ENCODE measurements at regions not wholly inside any gene's neighbourhood (a gene's known extent, or its start where the extent isn't known, plus 50 kb on each side); places are given as distances from the start of the nearest gene placed in this dataset.

DNA sequence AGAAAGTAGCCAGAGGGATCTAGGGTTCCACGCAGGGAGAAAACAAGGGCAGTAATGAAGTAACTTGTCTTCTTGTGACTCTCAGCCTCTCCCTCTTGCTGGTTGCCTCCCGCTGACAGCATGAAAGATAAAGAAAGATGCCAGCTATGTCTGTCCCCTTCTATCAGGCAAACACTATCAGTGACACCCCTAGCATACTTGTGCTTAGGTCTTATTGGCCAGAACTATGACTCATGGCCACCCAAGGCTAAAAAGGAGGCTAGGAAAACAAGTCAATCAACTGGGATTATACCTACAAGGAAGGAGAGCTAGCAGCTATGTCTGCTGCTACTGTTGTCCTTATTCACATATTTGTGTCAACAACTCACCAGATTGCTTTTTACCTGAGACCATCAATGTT lies 206.8 kb upstream of the SOX4 start:
- in situ Hi-C loops (cut with MboI; ENCODE audit: low sequenced_read_pairs, unreplicated experiment), result no loop called here
- DNase-seq (ENCODE audit: low spot score), result no peak

DNA sequence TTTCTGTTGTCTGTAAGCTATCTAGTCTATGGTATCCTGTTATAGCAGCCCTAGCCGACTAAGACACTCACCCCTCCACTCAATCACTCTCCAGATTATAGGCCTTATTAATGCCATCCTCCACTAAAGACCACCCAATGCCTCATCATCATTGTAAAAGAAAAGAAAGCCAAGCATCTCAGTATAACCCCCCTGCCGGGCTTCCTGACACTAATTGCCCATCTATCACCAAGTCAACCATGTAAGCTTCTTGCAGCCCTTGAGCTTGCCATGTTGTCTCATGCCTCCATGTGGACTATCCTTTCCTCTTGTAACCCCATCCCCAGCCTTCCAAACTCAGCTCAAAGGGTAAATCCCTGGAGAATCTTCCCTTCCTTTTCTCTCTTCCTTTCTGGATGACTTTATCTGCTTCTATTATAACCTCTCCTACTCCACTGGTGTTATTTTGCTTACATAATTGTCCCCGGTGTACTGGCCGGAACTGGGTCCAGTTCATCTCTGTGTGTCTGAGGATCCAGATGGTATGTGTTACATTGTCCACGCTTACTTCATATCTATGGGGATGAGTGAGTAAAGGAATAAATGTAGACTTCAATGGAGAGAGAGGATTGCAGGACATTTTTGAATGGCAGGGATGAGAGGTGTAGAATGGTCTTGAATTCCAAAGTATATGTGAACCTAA lies 202.9 kb upstream of the SOX4 start:
- in situ Hi-C loops (cut with MboI; ENCODE audit: low sequenced_read_pairs, unreplicated experiment), result no loop called here
- TF ChIP-seq CTCF (IDR thresholded peaks at IDR 0.05; ENCODE audit: borderline replicate concordance, control extremely low read depth, extremely low read depth, insufficient read depth, missing control alignments), result no peak
- DNase-seq (ENCODE audit: low spot score), result no peak

More for the DNA sequence above, 206.8 kb upstream of the SOX4 start:
- no peak for TF ChIP-seq CTCF (IDR thresholded peaks at IDR 0.05; ENCODE audit: borderline replicate concordance, control extremely low read depth, extremely low read depth, insufficient read depth, missing control alignments)

- in situ Hi-C loops (cut with MboI; ENCODE audit: low sequenced_read_pairs, unreplicated experiment), result no loop called here
- no peak for DNase-seq (ENCODE audit: low spot score)
- no peak for TF ChIP-seq CTCF (IDR thresholded peaks at IDR 0.05; ENCODE audit: borderline replicate concordance, control extremely low read depth, extremely low read depth, insufficient read depth, missing control alignments)
These were observed 201.4 kb upstream of the SOX4 start for GRCh38 chr6:21392177-21392576.

GRCh38 chr6:21393441-21394165 lies 199.9 kb upstream of the SOX4 start:
- TF ChIP-seq CTCF (IDR thresholded peaks at IDR 0.05; ENCODE audit: borderline replicate concordance, control extremely low read depth, extremely low read depth, insufficient read depth, missing control alignments), result no peak
- DNase-seq (ENCODE audit: low spot score), result no peak
- in situ Hi-C loops (cut with MboI; ENCODE audit: low sequenced_read_pairs, unreplicated experiment), result no loop called here

GRCh38 chr6:21395121-21395520 lies 198.4 kb upstream of the SOX4 start:
- no peak for TF ChIP-seq CTCF (IDR thresholded peaks at IDR 0.05; ENCODE audit: borderline replicate concordance, control extremely low read depth, extremely low read depth, insufficient read depth, missing control alignments)
- DNase-seq (ENCODE audit: low spot score), result no peak

GRCh38 chr6:21396313-21396712 lies 197.2 kb upstream of the SOX4 start:
- DNase-seq (ENCODE audit: low spot score), result no peak
- no peak for TF ChIP-seq CTCF (IDR thresholded peaks at IDR 0.05; ENCODE audit: borderline replicate concordance, control extremely low read depth, extremely low read depth, insufficient read depth, missing control alignments)
- in situ Hi-C loops (cut with MboI; ENCODE audit: low sequenced_read_pairs, unreplicated experiment), result no loop called here

More at GRCh38 chr6:21395121-21395520, 198.4 kb upstream of the SOX4 start:
- in situ Hi-C loops (cut with MboI; ENCODE audit: low sequenced_read_pairs, unreplicated experiment), result no loop called here
